ENCODE measurements at regions not wholly inside any gene's neighbourhood (a gene's known extent, or its start where the extent isn't known, plus 50 kb on each side); places are given as distances from the start of the nearest gene placed in this dataset.
A peak's percentile ranks its signal among the peaks of the same experiment; 100 is the strongest.

DNA sequence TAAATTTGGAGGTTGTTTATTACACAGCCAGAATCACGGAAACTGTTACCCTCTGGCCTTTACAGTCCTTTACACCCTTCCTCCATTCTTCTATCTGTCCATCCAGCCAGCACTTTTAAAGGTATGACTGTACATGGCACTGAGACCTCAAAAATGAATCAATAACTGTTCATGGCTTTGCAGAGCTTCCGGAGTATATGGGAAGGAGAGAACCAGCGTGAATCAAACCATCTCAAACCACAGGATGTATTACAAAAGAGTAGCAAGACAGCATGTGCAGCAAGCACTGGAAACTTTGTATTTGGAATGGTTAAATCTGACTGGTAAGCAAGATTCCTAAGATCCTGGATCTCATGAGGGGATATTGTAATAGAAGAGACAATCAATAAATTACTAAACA is 228.5 kb upstream of the CASK start:
- no peak for ATAC-seq (ENCODE audit: insufficient read depth, low FRiP score)
- TF ChIP-seq, protein P1, sequence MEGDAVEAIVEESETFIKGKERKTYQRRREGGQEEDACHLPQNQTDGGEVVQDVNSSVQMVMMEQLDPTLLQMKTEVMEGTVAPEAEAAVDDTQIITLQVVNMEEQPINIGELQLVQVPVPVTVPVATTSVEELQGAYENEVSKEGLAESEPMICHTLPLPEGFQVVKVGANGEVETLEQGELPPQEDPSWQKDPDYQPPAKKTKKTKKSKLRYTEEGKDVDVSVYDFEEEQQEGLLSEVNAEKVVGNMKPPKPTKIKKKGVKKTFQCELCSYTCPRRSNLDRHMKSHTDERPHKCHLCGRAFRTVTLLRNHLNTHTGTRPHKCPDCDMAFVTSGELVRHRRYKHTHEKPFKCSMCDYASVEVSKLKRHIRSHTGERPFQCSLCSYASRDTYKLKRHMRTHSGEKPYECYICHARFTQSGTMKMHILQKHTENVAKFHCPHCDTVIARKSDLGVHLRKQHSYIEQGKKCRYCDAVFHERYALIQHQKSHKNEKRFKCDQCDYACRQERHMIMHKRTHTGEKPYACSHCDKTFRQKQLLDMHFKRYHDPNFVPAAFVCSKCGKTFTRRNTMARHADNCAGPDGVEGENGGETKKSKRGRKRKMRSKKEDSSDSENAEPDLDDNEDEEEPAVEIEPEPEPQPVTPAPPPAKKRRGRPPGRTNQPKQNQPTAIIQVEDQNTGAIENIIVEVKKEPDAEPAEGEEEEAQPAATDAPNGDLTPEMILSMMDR (IDR thresholded peaks at IDR 0.05; ENCODE audit: control extremely low read depth, extremely low read depth), result no peak
- no peak for DNase-seq

DNA sequence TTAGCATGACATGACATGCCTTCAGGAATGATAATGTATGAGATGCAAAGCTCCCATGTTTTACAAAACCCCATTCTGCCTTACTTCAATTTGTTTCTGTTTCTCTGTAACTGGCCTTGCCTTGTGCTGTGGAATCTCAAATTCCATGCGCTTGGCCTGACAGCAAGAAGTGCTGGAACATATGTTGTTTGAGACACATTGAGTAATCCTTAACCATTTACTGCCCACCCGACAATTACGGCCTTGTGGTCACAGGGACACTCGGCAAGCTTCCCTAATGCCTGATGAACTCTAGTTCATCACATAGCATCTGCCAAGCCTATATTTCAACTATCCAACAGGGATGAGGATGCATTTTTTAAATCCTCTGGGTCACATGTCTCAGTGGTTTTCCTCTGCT is 226.4 kb upstream of the CASK start:
- WGBS, 2 donors, result 72% methylated on average over 4 of the region's 4 CpGs
- Histone ChIP-seq H3K36me3 (ENCODE audit: control insufficient read depth in 4 of 4, insufficient read depth in 4 of 4, low read length in 4 of 4) (no peaks in the 10 kb centered on the region), H3K4me1 (ENCODE audit: control insufficient read depth in 5 of 5, insufficient read depth in 5 of 5, low read length in 5 of 5) (peaks cover 0 to 4% (median 0%) of the 10 kb centered on the region in 5 donors), H3K4me3 (no peak overlapping the region), H3K9me3 (ENCODE audit: control insufficient read depth in 4 of 4, insufficient read depth in 3 of 4, low read length in 3 of 4) (no peaks in the 10 kb centered on the region), H3K27ac (ENCODE audit: low read depth in 1 of 2, low read length in 1 of 2) (no peak overlapping the region), H3K9ac (ENCODE audit: insufficient read depth in 1 of 2, low read length in 2 of 2) (no peak overlapping the region), H3K27me3 (ENCODE audit: control insufficient read depth in 3 of 3, insufficient read depth in 3 of 3, low read length in 2 of 3) (peaks cover 0 to 18% (median 9%) of the 10 kb centered on the region in 3 donors)
- TF ChIP-seq, protein P1 (IDR thresholded peaks at IDR 0.05; ENCODE audit: control extremely low read depth, extremely low read depth), result no peak
- ATAC-seq (ENCODE audit: insufficient read depth, low FRiP score) (no peak), DNase-seq (peak; percentile 34 to 77 (median 73))

More for the DNA sequence above, 228.5 kb upstream of the CASK start:
- H3K27ac ChIP-seq (ENCODE audit: low read depth in 1 of 2, low read length in 1 of 2), result no peak overlapping the region
- H3K4me1 ChIP-seq (ENCODE audit: control insufficient read depth in 5 of 5, insufficient read depth in 5 of 5, low read length in 5 of 5), result peaks cover 0 to 4% (median 0%) of the 10 kb centered on the region in 5 donors
- no peaks in the 10 kb centered on the region for H3K9me3 ChIP-seq (ENCODE audit: control insufficient read depth in 4 of 4, insufficient read depth in 3 of 4, low read length in 3 of 4)
- 68 to 77% methylated on average over 3 of the region's 3 CpGs for WGBS, 2 donors
- H3K36me3 ChIP-seq (ENCODE audit: control insufficient read depth in 4 of 4, insufficient read depth in 4 of 4, low read length in 4 of 4), result no peaks in the 10 kb centered on the region
- no peak overlapping the region for H3K4me3 ChIP-seq
- no peak overlapping the region for H3K9ac ChIP-seq (ENCODE audit: insufficient read depth in 1 of 2, low read length in 2 of 2)
- H3K27me3 ChIP-seq (ENCODE audit: control insufficient read depth in 3 of 3, insufficient read depth in 3 of 3, low read length in 2 of 3), result peaks cover 0 to 16% (median 4%) of the 10 kb centered on the region in 3 donors

DNA sequence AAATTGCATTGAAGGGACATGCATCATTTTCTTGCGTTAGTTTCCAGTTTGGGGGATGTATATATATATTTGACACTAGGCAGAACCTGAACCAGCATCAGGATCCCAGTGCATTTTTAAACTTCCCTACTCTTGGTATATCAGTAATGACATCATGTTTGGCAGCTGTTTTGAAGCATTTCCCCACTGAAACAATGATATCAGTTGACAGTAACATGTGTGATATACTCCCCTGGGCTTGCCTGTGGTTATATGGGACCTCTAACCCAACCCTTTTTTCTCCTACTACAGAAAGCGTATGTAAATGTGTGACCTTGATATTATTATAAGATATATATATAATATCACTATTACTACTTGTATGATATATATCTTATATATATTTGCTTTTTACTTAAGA is 225.9 kb upstream of the CASK start:
- Histone ChIP-seq H3K27ac (ENCODE audit: low read depth in 1 of 2, low read length in 1 of 2) (no peak overlapping the region), H3K36me3 (ENCODE audit: control insufficient read depth in 4 of 4, insufficient read depth in 4 of 4, low read length in 4 of 4) (no peaks in the 10 kb centered on the region), H3K9me3 (ENCODE audit: control insufficient read depth in 4 of 4, insufficient read depth in 3 of 4, low read length in 3 of 4) (no peaks in the 10 kb centered on the region), H3K9ac (ENCODE audit: insufficient read depth in 1 of 2, low read length in 2 of 2) (no peak overlapping the region), H3K4me1 (ENCODE audit: control insufficient read depth in 5 of 5, insufficient read depth in 5 of 5, low read length in 5 of 5) (peaks cover 0 to 4% (median 0%) of the 10 kb centered on the region in 5 donors), H3K27me3 (ENCODE audit: control insufficient read depth in 3 of 3, insufficient read depth in 3 of 3, low read length in 2 of 3) (peaks cover 0 to 21% (median 12%) of the 10 kb centered on the region in 3 donors), H3K4me3 (no peak overlapping the region)
- DNase-seq, result peak in 2 of 3 donors; percentile 12 to 23
- ATAC-seq (ENCODE audit: insufficient read depth, low FRiP score), result no peak
- 73 to 91% methylated on average over 2 of the region's 2 CpGs for WGBS, 2 donors
- TF ChIP-seq, protein P1 (IDR thresholded peaks at IDR 0.05; ENCODE audit: control extremely low read depth, extremely low read depth), result no peak
